Cardiac septum (tissue), 1 donor: ENCODE measurements at regions not wholly inside any gene's neighbourhood (a gene's known extent, or its start where the extent isn't known, plus 50 kb on each side); places are given as distances from the start of the nearest gene placed in this dataset.

Source experiments
- DNase-seq: peaks from one replicate; pipeline ENCODE4 v3.0.0-alpha.2; 2020; ENCODE audit warnings: low spot score
- intact Hi-C: fragments of 100-400 bp; cut with DNase I; formaldehyde crosslinking; loops from one replicate; pipeline ENCODE4 v1.14.0; 2022
- donor health status: DM: no; HTN: no; CAD: no.

GRCh38 chr7:16178585-16178984, 242.8 kb downstream of the CRPPA start:
- no peak for DNase-seq
- intact Hi-C loops: no loop called here

- no peak for DNase-seq
- intact Hi-C loops: no loop called here
Observed at GRCh38 chr7:16178092-16178491, 243.2 kb downstream of the CRPPA start.

GRCh38 chr7:16174253-16174652, 247.1 kb downstream of the CRPPA start:
- DNase-seq: no peak
- intact Hi-C loops: no loop called here

GRCh38 chr7:16172366-16172765, 249.0 kb downstream of the CRPPA start:
- DNase-seq: no peak
- intact Hi-C loops: no loop called here

GRCh38 chr7:16171928-16172327, 249.4 kb downstream of the CRPPA start:
- DNase-seq: no peak
- intact Hi-C loops: no loop called here

GRCh38 chr7:16170671-16171070, 250.7 kb downstream of the CRPPA start:
- DNase-seq: peak; percentile 76
- intact Hi-C loops: no loop called here

- intact Hi-C loops: no loop called here
- DNase-seq: no peak
Observed at GRCh38 chr7:16169537-16169936, 251.8 kb downstream of the CRPPA start.

- intact Hi-C loops: no loop called here
- no peak for DNase-seq
Observed at GRCh38 chr7:16167526-16167925, 253.8 kb downstream of the CRPPA start.

GRCh38 chr7:16144361-16144760, 277.0 kb downstream of the CRPPA start:
- intact Hi-C loops: no loop called here
- no peak for DNase-seq

GRCh38 chr7:16137944-16138343, 283.4 kb downstream of the CRPPA start:
- no peak for DNase-seq
- intact Hi-C loops: loop anchor here (10.0 kb wide), 1 partner anchor 57 kb away; no protein-coding TSS in a partner anchor

- intact Hi-C loops: loop anchor here (10.0 kb wide), 1 partner anchor 58 kb away; no protein-coding TSS in a partner anchor
- no peak for DNase-seq
Observed at GRCh38 chr7:16136896-16137295, 284.4 kb downstream of the CRPPA start.

- intact Hi-C loops: loop anchor here (10.0 kb wide), 1 partner anchor 59 kb away; no protein-coding TSS in a partner anchor
- DNase-seq: no peak
Observed at GRCh38 chr7:16135658-16136057, 285.7 kb downstream of the CRPPA start.

- intact Hi-C loops: loop anchor here (10.0 kb wide), 1 partner anchor 64 kb away; no protein-coding TSS in a partner anchor
- no peak for DNase-seq
Observed at GRCh38 chr7:16130111-16131110, 290.9 kb downstream of the CRPPA start.

- intact Hi-C loops: loop anchor here (10.0 kb wide), 1 partner anchor 65 kb away; no protein-coding TSS in a partner anchor
- no peak for DNase-seq
Observed at GRCh38 chr7:16129431-16130110, 291.8 kb downstream of the CRPPA start.

- intact Hi-C loops: no loop called here
Observed at GRCh38 chr7:16123117-16123770, 298.1 kb downstream of the CRPPA start.

GRCh38 chr7:16121876-16122390, 299.4 kb downstream of the CRPPA start:
- no peak for DNase-seq
- intact Hi-C loops: no loop called here

More at GRCh38 chr7:16123117-16123770, 298.1 kb downstream of the CRPPA start:
- no peak for DNase-seq

GRCh38 chr7:16115374-16115773, 306.0 kb downstream of the CRPPA start:
- intact Hi-C loops: loop anchor here (5.0 to 10.0 kb wide), 2 partner anchors 309 to 447 kb away; partner anchors contain the start of gene CRPPA
- DNase-seq: no peak

- intact Hi-C loops: loop anchor here (5.0 to 10.0 kb wide), 2 partner anchors 310 to 448 kb away; partner anchors contain the start of gene CRPPA
- no peak for DNase-seq
Observed at GRCh38 chr7:16114633-16115032, 306.7 kb downstream of the CRPPA start.

GRCh38 chr7:16114071-16114470, 307.3 kb downstream of the CRPPA start:
- DNase-seq: no peak
- intact Hi-C loops: loop anchor here (10.0 kb wide), 1 partner anchor 311 kb away; the partner anchor contains the start of gene CRPPA
